HG03378 (cell line): ENCODE measurements at regions not wholly inside any gene's neighbourhood (a gene's known extent, or its start where the extent isn't known, plus 50 kb on each side); places are given as distances from the start of the nearest gene placed in this dataset.

Experiments used
- ATAC-seq: cut with Tn5 transposase; IDR thresholded peaks from one replicate; pipeline ENCODE4 v1.9.1; 2021; ENCODE audit warnings: mild to moderate bottlenecking, moderate library complexity; ENCODE audit not compliant: unreplicated experiment

DNA sequence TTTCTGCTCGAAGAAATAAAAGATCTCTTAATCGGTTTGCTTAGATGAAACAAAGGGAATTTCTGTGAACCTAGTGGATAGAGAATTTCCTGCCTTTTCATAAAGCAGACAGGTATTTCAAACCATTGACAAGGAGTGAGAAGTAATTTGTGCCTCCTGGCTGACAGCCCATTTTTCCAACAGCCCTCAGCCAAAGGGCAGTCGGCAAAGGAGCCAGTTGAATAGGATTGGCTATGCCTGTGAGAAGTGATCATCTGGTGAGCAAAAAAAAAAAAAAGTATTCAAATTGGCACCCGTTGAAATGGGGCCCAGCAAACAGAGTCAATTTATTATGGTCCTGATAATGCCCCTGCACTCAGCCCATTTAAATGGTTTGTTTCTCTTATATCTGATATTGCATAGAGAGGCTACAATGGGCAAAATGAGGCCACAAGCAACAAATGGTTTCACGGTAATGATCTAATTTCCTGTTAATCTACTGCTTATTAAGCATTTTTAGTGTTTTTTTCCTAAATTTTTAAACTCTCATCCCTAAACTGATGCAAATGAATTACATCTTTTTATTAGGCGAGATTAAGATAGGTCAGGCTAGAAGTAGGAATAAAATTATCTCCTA lies 477.5 kb downstream of the NUF2 start:
- ATAC-seq = no peak

- no peak for ATAC-seq
Measured at GRCh38 chr1:163807331-163808049, 485.7 kb downstream of the NUF2 start.

DNA sequence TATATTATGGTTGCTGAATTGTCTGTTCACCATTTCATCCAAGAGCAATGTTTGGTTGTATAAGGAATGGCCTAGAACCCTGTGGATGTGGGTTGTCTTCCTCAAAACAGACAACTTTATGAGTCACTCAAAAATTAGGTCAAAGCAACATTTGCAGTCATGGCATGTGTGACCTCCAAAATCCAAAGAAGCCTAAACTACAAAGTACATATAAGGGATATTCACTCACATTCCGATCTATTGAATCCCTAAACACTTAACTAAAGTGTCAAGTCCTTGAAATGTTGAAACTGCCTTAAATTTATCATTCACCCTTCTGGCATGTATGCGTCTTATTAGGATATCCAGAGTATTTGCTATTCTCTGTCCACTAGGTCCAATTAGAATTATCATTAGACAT lies 491.5 kb downstream of the NUF2 start:
- no peak for ATAC-seq

DNA sequence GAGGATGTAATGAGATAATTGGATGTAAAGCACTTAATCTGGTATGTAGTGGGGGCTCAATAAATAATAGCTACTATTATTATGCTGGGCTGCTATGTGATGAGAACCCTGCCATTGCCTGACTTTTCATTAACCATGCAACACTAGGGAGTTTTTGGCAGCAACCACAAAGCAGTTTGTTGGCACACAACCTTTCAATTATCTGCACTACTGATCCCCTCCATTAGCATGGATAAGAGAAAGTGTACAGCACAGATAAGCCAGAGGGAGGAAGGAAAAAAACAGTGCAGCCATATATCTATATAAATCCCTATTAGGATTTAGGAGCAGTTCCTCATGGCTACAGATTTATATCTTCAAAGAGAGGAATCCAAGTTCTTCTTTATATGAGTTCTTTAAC lies 498.5 kb downstream of the NUF2 start:
- no peak for ATAC-seq

GRCh38 chr1:163820766-163821165 lies 499.0 kb downstream of the NUF2 start:
- no peak for ATAC-seq

DNA sequence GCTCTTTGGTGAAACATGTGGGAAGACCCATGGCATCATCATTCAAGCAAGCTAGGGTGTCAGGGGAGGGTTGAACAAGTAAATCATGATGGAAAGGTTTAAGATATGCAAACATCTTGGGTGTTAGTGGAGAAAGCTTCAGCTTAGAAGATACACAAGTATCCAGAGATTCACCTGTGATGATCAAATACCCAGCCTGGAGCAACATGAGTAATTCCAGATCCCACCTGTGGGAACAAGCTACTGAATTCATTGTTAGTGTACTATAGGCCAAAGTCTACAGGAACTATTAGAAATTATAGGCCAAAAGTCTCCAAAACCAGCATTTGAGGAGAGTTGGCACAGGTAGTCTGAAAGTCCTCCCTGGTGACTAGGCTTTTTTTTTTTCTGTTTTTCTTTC lies 499.9 kb downstream of the NUF2 start:
- no peak for ATAC-seq

GRCh38 chr1:163823017-163823416 lies 501.3 kb downstream of the NUF2 start:
- no peak for ATAC-seq

- ATAC-seq = no peak
Measured at GRCh38 chr1:163824006-163824405, 502.3 kb downstream of the NUF2 start.

DNA sequence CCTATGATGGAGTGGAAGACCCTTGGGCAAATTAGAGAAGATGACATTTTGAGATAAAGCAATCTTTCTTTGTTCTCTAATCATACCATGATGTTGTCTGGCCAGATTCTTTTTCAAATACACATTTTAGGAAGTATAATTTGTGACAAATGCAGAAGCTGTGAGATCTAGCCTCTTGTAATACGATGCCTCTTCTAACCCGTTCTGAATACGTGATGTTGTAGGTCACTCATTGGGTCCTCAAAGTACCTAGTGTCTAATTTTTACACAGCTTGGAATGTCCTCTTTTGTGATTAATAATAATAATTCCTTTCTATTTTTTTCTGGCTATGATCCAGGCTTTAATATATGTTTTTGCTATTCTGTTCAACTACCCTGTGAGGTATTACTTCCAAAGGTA lies 502.7 kb downstream of the NUF2 start:
- no peak for ATAC-seq

DNA sequence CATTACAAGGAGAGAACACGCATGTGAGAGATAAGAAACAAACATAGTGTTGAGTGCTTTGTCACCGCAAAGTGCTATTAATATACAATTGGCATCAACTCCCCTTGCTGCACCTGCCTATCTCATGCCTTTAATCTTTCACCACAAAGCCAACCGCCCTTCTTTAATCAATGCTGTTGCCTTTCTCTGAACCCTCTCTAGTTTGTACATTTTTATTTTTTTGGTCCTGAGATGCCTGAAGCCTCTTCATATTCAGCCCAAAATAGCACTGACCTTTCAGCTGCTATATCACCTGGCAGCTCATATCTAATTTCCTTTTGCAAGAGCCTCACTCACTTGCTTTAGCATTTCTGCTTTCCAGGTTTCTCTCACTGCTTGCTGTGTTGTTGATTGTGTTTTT lies 504.7 kb downstream of the NUF2 start:
- ATAC-seq = no peak

DNA sequence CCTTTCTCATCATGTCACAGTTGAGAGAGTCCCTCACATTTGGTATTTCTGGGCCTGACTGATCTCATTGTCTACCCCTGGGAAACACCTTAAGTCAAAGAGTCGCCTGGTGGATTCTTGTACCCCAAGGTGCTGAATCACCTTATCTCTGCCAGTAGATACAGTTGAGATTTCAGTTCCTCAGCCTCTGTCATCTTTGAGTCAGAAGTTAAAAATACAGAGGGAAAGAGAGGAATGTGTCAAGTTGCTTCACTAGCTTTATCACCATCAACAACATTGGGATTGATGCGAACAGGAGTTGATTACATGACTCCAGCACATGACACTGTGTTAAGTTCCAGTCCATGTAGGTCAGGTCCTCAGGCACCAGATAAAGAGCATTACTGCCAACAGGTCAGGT lies 513.0 kb downstream of the NUF2 start:
- no peak for ATAC-seq

- ATAC-seq = no peak
Measured at GRCh38 chr1:163836481-163836880, 514.7 kb downstream of the NUF2 start.

DNA sequence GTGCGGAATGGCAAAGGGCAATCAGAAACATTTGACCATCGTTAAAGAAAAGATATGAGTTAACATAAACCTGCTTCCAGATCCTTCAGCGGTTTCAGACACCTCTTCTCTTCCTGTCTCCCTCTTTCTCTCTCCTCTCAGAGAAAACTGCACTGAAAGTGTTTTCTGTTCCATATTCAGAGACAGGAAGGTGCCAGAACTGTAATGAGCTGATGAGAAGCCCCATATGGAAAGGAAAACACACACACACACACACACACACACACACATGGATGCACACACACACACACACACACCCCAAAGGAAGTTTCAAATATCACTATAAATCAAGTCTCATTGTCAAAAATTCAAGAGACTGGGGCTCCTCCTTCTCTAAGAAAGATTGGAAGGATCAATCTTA lies 515.5 kb downstream of the NUF2 start:
- no peak for ATAC-seq

DNA sequence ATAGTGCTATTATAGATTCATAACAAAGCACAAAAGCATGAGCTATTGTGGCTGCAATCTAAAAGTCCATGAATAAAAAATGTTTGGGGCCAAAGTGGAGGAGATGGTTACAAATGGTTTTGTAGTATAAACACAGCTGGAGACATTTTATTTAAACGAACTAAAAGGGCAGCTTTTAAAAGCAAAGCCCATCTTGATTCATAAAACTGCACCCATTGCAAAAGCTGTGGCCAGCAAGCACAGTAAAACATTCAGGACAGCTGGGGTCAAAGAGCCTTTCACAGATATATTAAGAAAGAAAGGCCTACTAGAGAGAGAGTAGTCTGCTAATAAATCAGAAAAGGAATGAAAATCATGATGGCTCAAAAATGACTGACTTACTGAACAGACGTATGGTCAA lies 520.8 kb downstream of the NUF2 start:
- ATAC-seq = no peak

GRCh38 chr1:163844459-163844858 lies 522.7 kb downstream of the NUF2 start:
- ATAC-seq = no peak

DNA sequence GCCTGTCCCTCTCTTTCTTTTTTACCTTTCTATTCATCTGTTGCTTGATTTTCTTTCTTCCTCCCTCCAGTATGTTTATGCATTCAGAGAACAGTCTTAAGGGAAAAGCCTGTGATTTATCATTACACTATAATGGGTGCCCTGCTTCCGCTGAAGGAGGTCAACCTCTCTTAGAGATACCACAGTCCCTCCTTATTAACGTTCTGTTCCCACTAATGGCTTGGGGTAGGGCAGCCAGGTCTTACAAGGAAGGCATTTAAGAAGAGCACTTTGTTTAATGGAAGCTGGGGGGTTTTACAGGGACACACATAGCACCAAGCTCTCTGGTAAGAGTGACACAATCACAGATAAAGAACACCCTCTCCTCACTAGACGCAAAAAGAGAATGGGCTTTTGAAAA lies 523.5 kb downstream of the NUF2 start:
- ATAC-seq = no peak

DNA sequence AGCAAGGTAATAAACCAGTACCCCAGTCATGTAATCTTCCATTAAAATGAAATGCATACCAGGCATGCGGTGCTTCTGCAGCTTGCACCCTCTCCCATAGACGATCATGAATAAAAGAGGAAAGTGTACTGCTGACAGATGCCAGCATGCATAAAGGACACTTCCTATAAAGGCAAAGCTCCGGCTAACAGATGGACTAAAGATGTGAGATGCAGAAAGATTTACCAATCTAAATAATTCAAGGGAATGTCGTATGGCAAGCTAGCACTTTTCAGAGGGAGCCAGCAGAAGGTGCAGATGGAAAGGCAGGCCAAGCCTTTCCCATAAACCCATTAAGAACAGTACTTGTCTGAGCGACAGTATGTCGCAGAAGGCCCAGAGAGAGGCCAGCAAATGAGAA lies 542.0 kb downstream of the NUF2 start:
- no peak for ATAC-seq

- no peak for ATAC-seq
Measured at GRCh38 chr1:163864207-163864606, 542.5 kb downstream of the NUF2 start.

- ATAC-seq = no peak
Measured at GRCh38 chr1:163866564-163866963, 544.8 kb downstream of the NUF2 start.

- no peak for ATAC-seq
Measured at GRCh38 chr1:163870666-163871065, 548.9 kb downstream of the NUF2 start.

- no peak for ATAC-seq
Measured at GRCh38 chr1:163872067-163872466, 550.3 kb downstream of the NUF2 start.

- ATAC-seq = no peak
Measured at GRCh38 chr1:163874070-163874469, 552.3 kb downstream of the NUF2 start.
